H9 (cell line): ENCODE measurements at regions not wholly inside any gene's neighbourhood (a gene's known extent, or its start where the extent isn't known, plus 50 kb on each side); places are given as distances from the start of the nearest gene placed in this dataset.

Source experiments
- DNase-seq: peaks from one replicate; pipeline ENCODE4 v3.0.0-alpha.2; 2017
- H2AFZ ChIP-seq: one replicate; pipeline ENCODE4 v1.6.1; 2013; ENCODE audit warnings: mild to moderate bottlenecking, low read length, control low read depth, moderate library complexity
- H2AK5ac ChIP-seq: 2 replicates; pipeline ENCODE4 v1.6.1; 2013; ENCODE audit warnings: low read length, control low read depth, mixed read lengths; ENCODE audit not compliant: insufficient read length
- H2BK120ac ChIP-seq: one replicate; pipeline ENCODE4 v1.6.1; 2013; ENCODE audit warnings: low read depth, mild to moderate bottlenecking, low read length, control low read depth, inconsistent platforms; ENCODE audit not compliant: poor library complexity, severe bottlenecking
- H2BK12ac ChIP-seq: 2 replicates; pipeline ENCODE4 v1.6.1; 2013; ENCODE audit warnings: low read length, control low read depth, mixed read lengths, low read depth; ENCODE audit not compliant: insufficient read length
- H2BK15ac ChIP-seq: 2 replicates; pipeline ENCODE4 v1.6.1; 2013; ENCODE audit warnings: low read depth, low read length, control low read depth
- H2BK20ac ChIP-seq: one replicate; pipeline ENCODE4 v1.6.1; 2013; ENCODE audit warnings: low read depth, mild to moderate bottlenecking, low read length, control low read depth, inconsistent platforms; ENCODE audit not compliant: poor library complexity, severe bottlenecking
- H2BK5ac ChIP-seq: 2 replicates; pipeline ENCODE4 v1.6.1; 2013; ENCODE audit warnings: low read length, control low read depth, mixed read lengths; ENCODE audit not compliant: insufficient read length
- H3K14ac ChIP-seq: 2 replicates; pipeline ENCODE4 v1.6.1; 2013; ENCODE audit warnings: low read length, control low read depth; ENCODE audit not compliant: insufficient read depth
- H3K18ac ChIP-seq: 2 replicates; pipeline ENCODE4 v1.6.1; 2013; ENCODE audit warnings: low read depth, mild to moderate bottlenecking, mixed read lengths, low read length, control low read depth; ENCODE audit not compliant: insufficient read length
- H3K23ac ChIP-seq: 2 replicates; pipeline ENCODE4 v1.6.1; 2013; ENCODE audit warnings: low read length, control low read depth, mixed read lengths, low read depth; ENCODE audit not compliant: insufficient read length
- H3K23me2 ChIP-seq: 2 replicates; pipeline ENCODE4 v1.6.1; 2013; ENCODE audit warnings: low read depth, mild to moderate bottlenecking, mixed read lengths, low read length, control low read depth; ENCODE audit not compliant: insufficient read length, poor library complexity, severe bottlenecking
- H3K27ac ChIP-seq: 2 replicates; pipeline ENCODE4 v1.5.1; 2013; ENCODE audit warnings: low read length, control low read depth, mixed read lengths, low read depth; ENCODE audit not compliant: insufficient read length
- H3K27me3 ChIP-seq: 2 replicates; pipeline ENCODE4 v1.6.1; 2013; ENCODE audit warnings: low read length, control low read depth, inconsistent platforms; ENCODE audit not compliant: insufficient read depth
- H3K4ac ChIP-seq: 2 replicates; pipeline ENCODE4 v1.6.1; 2013; ENCODE audit warnings: low read depth, mild to moderate bottlenecking, control low read depth, inconsistent platforms, low read length, moderate library complexity
- H3K4me1 ChIP-seq: 2 replicates; pipeline ENCODE4 v1.6.1; 2013; ENCODE audit warnings: low read length, control low read depth, inconsistent platforms; ENCODE audit not compliant: insufficient read depth
- H3K4me2 ChIP-seq: 2 replicates; pipeline ENCODE4 v1.6.1; 2013; ENCODE audit warnings: low read length, control low read depth, mixed read lengths; ENCODE audit not compliant: insufficient read length, insufficient read depth
- H3K56ac ChIP-seq: 2 replicates; pipeline ENCODE4 v1.6.1; 2013; ENCODE audit warnings: low read depth, mild to moderate bottlenecking, mixed read lengths, low read length, control low read depth; ENCODE audit not compliant: insufficient read length
- H3K79me1 ChIP-seq: 2 replicates; pipeline ENCODE4 v1.6.1; 2013; ENCODE audit warnings: low read depth, mild to moderate bottlenecking, moderate library complexity, low read length, control low read depth, inconsistent platforms; ENCODE audit not compliant: insufficient read depth, poor library complexity, severe bottlenecking
- H3K79me2 ChIP-seq: 2 replicates; pipeline ENCODE4 v1.6.1; 2013; ENCODE audit warnings: low read length, control low read depth, inconsistent platforms; ENCODE audit not compliant: insufficient read depth
- H3K9ac ChIP-seq: 2 replicates; pipeline ENCODE4 v1.6.1; 2013; ENCODE audit warnings: low read length, control low read depth, mixed read lengths; ENCODE audit not compliant: insufficient read length; ENCODE audit errors: extremely low read depth
- H3K9me3 ChIP-seq: one replicate; pipeline ENCODE4 v1.6.1; 2013; ENCODE audit warnings: low read depth, low read length, inconsistent platforms; ENCODE audit not compliant: control insufficient read depth
- H3T11ph ChIP-seq: one replicate; pipeline ENCODE4 v1.6.1; 2013; ENCODE audit warnings: mild to moderate bottlenecking, low read length, control low read depth, inconsistent platforms
- H4K20me1 ChIP-seq: one replicate; pipeline ENCODE4 v1.6.1; 2013; ENCODE audit not compliant: control insufficient read depth, insufficient read length, insufficient read depth
- H4K5ac ChIP-seq: 2 replicates; pipeline ENCODE4 v1.6.1; 2013; ENCODE audit warnings: low read depth, mild to moderate bottlenecking, mixed read lengths, low read length, control low read depth; ENCODE audit not compliant: insufficient read length
- H4K8ac ChIP-seq: replicated peaks from 2 replicates; pipeline ENCODE4 v1.6.1; 2013; ENCODE audit warnings: low read length, control low read depth, mixed read lengths, low read depth; ENCODE audit not compliant: insufficient read length
- H4K91ac ChIP-seq: 2 replicates; pipeline ENCODE4 v1.6.1; 2013; ENCODE audit warnings: low read depth, mild to moderate bottlenecking, moderate library complexity, mixed read lengths, low read length, control low read depth; ENCODE audit not compliant: insufficient read length
- H3K27ac Mint-ChIP-seq, 3 experiments: 2 replicates in 2 of 3; 3 replicates in 1 of 3; pipeline ENCODE4 v1.8.0; 2020 to 2021; ENCODE audit warnings: mixed read lengths in 3 of 3, mild to moderate bottlenecking in 1 of 3, moderate library complexity in 1 of 3
- H3K27me3 Mint-ChIP-seq: 2 replicates; pipeline ENCODE4 v1.8.0; 2021; ENCODE audit warnings: low read depth, mild to moderate bottlenecking, moderate library complexity, mixed read lengths
- H3K36me3 Mint-ChIP-seq, 3 experiments: 2 replicates in 2 of 3; 3 replicates in 1 of 3; pipeline ENCODE4 v1.8.0; 2020 to 2021; ENCODE audit warnings: low read depth in 3 of 3, mixed read lengths in 3 of 3; ENCODE audit not compliant: insufficient read depth in 1 of 3
- H3K4me1 Mint-ChIP-seq, 2 experiments: 2 replicates each; pipeline ENCODE4 v1.8.0; 2020; ENCODE audit warnings: mixed read lengths in 2 of 2
- H3K4me3 Mint-ChIP-seq, 2 experiments: 2 replicates in 1 of 2; 3 replicates in 1 of 2; pipeline ENCODE4 v1.8.0; 2020 to 2021; ENCODE audit warnings: mild to moderate bottlenecking in 2 of 2, mixed read lengths in 2 of 2, moderate library complexity in 1 of 2
- H3K9me3 Mint-ChIP-seq, 2 experiments: 2 replicates in 1 of 2; 3 replicates in 1 of 2; pipeline ENCODE4 v1.8.0; 2020; ENCODE audit warnings: mild to moderate bottlenecking in 2 of 2, mixed read lengths in 2 of 2, moderate library complexity in 1 of 2
- WGBS: extraction: QIAGEN DNeasy Blood & Tissue Kit; methylation state at CpG from one replicate; pipeline ENCODE4 v1.1.7; 2013; ENCODE audit warnings: missing lambda C conversion rate, low lambda C conversion rate, mixed read lengths; ENCODE audit not compliant: insufficient read length; ENCODE audit errors: extremely low coverage; 5-methylcytosine and 5-hydroxymethylcytosine counted together
- TF ChIP-seq, protein P1 (sequence below): fragments of 200-600 bp; sonication (generic); conservative IDR thresholded peaks from 3 replicates; pipeline ENCODE4 v1.8.0; 2021; ENCODE audit warnings: antibody characterized with exemption, mild to moderate bottlenecking

- H4K20me1 ChIP-seq = no peaks in the 10 kb centered on the region
- no peak overlapping the region for H3T11ph ChIP-seq
- no peak overlapping the region for H2BK5ac ChIP-seq
- H3K4me2 ChIP-seq = no peak overlapping the region
- Mint-ChIP-seq H3K9me3 (peaks cover 10 to 17% of the 10 kb centered on the region in 2 experiments), H3K27ac (no peak overlapping the region; a peak in 1 of 7 replicates), H3K4me3 (no peak overlapping the region), H3K27me3 (peaks cover 4% of the 10 kb centered on the region; the same call in 1 of the 2 replicates), H3K4me1 (peaks cover 23 to 25% of the 10 kb centered on the region in 2 experiments), H3K36me3 (peaks cover 5 to 17% (median 9%) of the 10 kb centered on the region in 3 experiments)
- H3K79me2 ChIP-seq = no peaks in the 10 kb centered on the region
- H3K27me3 ChIP-seq = no peaks in the 10 kb centered on the region
- no peak overlapping the region for H2AFZ ChIP-seq
- H3K79me1 ChIP-seq = no peaks in the 10 kb centered on the region
- no peak overlapping the region for H4K8ac ChIP-seq
- DNase-seq = no peak
- no peak overlapping the region for H3K18ac ChIP-seq
- no peak overlapping the region for H3K56ac ChIP-seq
- TF ChIP-seq, protein P1, sequence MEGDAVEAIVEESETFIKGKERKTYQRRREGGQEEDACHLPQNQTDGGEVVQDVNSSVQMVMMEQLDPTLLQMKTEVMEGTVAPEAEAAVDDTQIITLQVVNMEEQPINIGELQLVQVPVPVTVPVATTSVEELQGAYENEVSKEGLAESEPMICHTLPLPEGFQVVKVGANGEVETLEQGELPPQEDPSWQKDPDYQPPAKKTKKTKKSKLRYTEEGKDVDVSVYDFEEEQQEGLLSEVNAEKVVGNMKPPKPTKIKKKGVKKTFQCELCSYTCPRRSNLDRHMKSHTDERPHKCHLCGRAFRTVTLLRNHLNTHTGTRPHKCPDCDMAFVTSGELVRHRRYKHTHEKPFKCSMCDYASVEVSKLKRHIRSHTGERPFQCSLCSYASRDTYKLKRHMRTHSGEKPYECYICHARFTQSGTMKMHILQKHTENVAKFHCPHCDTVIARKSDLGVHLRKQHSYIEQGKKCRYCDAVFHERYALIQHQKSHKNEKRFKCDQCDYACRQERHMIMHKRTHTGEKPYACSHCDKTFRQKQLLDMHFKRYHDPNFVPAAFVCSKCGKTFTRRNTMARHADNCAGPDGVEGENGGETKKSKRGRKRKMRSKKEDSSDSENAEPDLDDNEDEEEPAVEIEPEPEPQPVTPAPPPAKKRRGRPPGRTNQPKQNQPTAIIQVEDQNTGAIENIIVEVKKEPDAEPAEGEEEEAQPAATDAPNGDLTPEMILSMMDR = no peak
- H3K9ac ChIP-seq = no peak overlapping the region
- no peak overlapping the region for H4K91ac ChIP-seq
- H2BK120ac ChIP-seq = no peak overlapping the region
- H3K14ac ChIP-seq = no peak overlapping the region
- 0 out of 2 replicates have a peak, but pooled peaks cover 1% of the 10 kb centered on the region for H3K4me1 ChIP-seq
- H3K27ac ChIP-seq = no peak overlapping the region
- H3K23ac ChIP-seq = no peak overlapping the region
- no peak overlapping the region for H3K4ac ChIP-seq
- H2AK5ac ChIP-seq = no peak overlapping the region
- no CpG with 5 or more reads among the region's 1 CpG for WGBS
- H3K23me2 ChIP-seq = no peaks in the 10 kb centered on the region
- H2BK12ac ChIP-seq = no peak overlapping the region
- H2BK20ac ChIP-seq = no peak overlapping the region
- no peaks in the 10 kb centered on the region for H3K9me3 ChIP-seq
- H2BK15ac ChIP-seq = no peak overlapping the region
- H4K5ac ChIP-seq = no peak overlapping the region
Measured at GRCh38 chr2:128768041-128768440, 449.4 kb upstream of the HS6ST1 start.
